ENCODE measurements at regions not wholly inside any gene's neighbourhood (a gene's known extent, or its start where the extent isn't known, plus 50 kb on each side); places are given as distances from the start of the nearest gene placed in this dataset.

DNA sequence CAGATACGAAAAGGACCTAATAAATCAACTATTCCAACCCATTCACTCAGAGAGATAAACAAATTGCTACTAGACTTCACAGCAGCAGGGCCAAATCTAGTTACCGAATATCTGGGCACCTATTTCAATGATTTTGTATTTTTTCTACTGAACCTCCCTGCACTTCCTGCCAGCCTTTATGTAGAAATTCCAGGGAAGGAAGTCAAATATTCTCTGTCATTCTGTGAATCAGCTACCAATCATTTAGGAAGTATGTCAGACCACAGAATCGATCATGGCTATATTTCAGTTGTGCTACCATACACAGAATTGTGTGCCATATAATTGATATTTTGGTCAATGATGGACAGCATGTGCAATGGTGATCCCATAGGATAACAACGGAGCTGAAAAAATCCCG lies 109.6 kb upstream of the SPOPL start:
- TF ChIP-seq, protein P1, sequence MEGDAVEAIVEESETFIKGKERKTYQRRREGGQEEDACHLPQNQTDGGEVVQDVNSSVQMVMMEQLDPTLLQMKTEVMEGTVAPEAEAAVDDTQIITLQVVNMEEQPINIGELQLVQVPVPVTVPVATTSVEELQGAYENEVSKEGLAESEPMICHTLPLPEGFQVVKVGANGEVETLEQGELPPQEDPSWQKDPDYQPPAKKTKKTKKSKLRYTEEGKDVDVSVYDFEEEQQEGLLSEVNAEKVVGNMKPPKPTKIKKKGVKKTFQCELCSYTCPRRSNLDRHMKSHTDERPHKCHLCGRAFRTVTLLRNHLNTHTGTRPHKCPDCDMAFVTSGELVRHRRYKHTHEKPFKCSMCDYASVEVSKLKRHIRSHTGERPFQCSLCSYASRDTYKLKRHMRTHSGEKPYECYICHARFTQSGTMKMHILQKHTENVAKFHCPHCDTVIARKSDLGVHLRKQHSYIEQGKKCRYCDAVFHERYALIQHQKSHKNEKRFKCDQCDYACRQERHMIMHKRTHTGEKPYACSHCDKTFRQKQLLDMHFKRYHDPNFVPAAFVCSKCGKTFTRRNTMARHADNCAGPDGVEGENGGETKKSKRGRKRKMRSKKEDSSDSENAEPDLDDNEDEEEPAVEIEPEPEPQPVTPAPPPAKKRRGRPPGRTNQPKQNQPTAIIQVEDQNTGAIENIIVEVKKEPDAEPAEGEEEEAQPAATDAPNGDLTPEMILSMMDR (IDR thresholded peaks at IDR 0.05; ENCODE audit: low read length), result no peak
- no peak for TF ChIP-seq EZH2 (IDR thresholded peaks at IDR 0.05; ENCODE audit: borderline replicate concordance, low read length)
